Osteocyte (in vitro differentiated cells): ENCODE measurements at regions not wholly inside any gene's neighbourhood (a gene's known extent, or its start where the extent isn't known, plus 50 kb on each side); places are given as distances from the start of the nearest gene placed in this dataset.
"Not testable (repeated sequence)": the region's sequence is repeated elsewhere in the genome, so short reads cannot be mapped to it uniquely, and the experiment has no call there.

Experiments
- DNase-seq: peaks from one replicate; pipeline ENCODE4 v3.0.0; 2021; ENCODE audit warnings: mixed read lengths; ENCODE audit not compliant: unreplicated experiment; ENCODE audit errors: extremely low spot score
- H3K27ac Mint-ChIP-seq: one replicate; pipeline ENCODE4 v1.8.0; 2021; ENCODE audit warnings: mild to moderate bottlenecking, mixed read lengths; ENCODE audit not compliant: unreplicated experiment
- H3K27me3 Mint-ChIP-seq: one replicate; pipeline ENCODE4 v1.8.0; 2021; ENCODE audit warnings: mixed read lengths; ENCODE audit not compliant: unreplicated experiment
- H3K36me3 Mint-ChIP-seq: one replicate; pipeline ENCODE4 v1.8.0; 2021; ENCODE audit warnings: mixed read lengths; ENCODE audit not compliant: unreplicated experiment
- H3K4me1 Mint-ChIP-seq: one replicate; pipeline ENCODE4 v1.8.0; 2021; ENCODE audit warnings: mixed read lengths; ENCODE audit not compliant: unreplicated experiment
- H3K4me3 Mint-ChIP-seq: one replicate; pipeline ENCODE4 v1.8.0; 2021; ENCODE audit warnings: mild to moderate bottlenecking, moderate library complexity, mixed read lengths; ENCODE audit not compliant: unreplicated experiment
- H3K9me3 Mint-ChIP-seq: one replicate; pipeline ENCODE4 v1.8.0; 2021; ENCODE audit warnings: mixed read lengths; ENCODE audit not compliant: unreplicated experiment
- TF ChIP-seq, protein P1 (sequence below): fragments of 200-600 bp; sonication (generic); IDR thresholded peaks from 2 replicates; pipeline ENCODE4 v1.5.0; 2021; ENCODE audit warnings: antibody characterized with exemption, mild to moderate bottlenecking, moderate library complexity

DNA sequence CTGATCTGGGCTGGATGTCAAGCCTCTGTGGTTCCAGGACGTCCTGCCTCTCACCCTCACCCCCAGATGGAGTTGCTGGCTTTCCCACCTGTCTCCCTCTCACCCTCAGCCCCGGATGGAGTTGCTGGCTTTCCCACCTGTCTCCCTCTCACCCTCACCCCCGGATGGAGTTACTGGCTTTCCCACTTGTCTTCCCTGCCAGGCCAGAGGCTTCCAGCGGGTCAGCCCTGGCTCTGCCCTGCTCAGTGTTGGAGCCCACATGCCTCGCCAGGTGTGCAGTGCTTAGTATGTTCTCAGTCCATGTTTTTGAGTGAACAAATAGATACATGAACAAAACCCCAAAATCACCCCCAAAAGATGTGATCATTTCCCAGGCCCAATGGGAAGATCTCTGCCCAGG lies 127.6 kb downstream of the LRRC37A3 start:
- H3K27ac Mint-ChIP-seq, H3K27me3 Mint-ChIP-seq, H3K4me1 Mint-ChIP-seq, H3K9me3 Mint-ChIP-seq, DNase-seq, H3K4me3 Mint-ChIP-seq: not testable (repeated sequence)
- H3K36me3 Mint-ChIP-seq = peaks cover 10% of the 10 kb centered on the region

GRCh38 chr17:64791226-64791625 lies 128.1 kb downstream of the LRRC37A3 start:
- not testable (repeated sequence) for H3K4me1 Mint-ChIP-seq, DNase-seq, H3K4me3 Mint-ChIP-seq, H3K27ac Mint-ChIP-seq, H3K9me3 Mint-ChIP-seq, H3K27me3 Mint-ChIP-seq
- peaks cover 11% of the 10 kb centered on the region for H3K36me3 Mint-ChIP-seq

DNA sequence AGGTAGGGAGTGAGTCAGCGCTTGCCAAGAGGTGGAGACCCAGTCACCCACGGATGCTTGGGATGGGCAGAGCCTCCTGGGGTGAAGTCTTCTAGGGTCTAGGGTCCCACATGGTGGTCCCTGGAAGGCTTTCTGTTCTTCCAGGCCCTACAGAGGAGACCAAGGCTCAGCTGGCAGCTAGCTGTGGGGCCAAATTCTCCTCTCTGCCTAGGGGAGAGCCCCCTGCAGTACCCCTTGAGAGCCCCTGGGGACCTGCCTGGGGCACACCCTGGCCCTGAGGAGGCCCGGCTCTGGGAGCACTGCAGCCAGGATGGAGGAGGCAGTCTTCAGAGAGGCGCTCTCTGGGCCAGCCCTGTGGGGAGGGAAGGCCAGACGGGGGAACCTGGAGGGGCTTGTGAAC lies 128.6 kb upstream of the SMURF2 start:
- H3K9me3 Mint-ChIP-seq, H3K4me1 Mint-ChIP-seq, DNase-seq, H3K27me3 Mint-ChIP-seq, H3K4me3 Mint-ChIP-seq, H3K27ac Mint-ChIP-seq: not testable (repeated sequence)
- peaks cover 11% of the 10 kb centered on the region for H3K36me3 Mint-ChIP-seq

GRCh38 chr17:64790193-64790592 lies 128.1 kb upstream of the SMURF2 start:
- not testable (repeated sequence) for H3K9me3 Mint-ChIP-seq, H3K27me3 Mint-ChIP-seq, H3K4me1 Mint-ChIP-seq, H3K4me3 Mint-ChIP-seq, H3K27ac Mint-ChIP-seq, DNase-seq
- H3K36me3 Mint-ChIP-seq = peaks cover 11% of the 10 kb centered on the region

GRCh38 chr17:64789061-64789445 lies 126.9 kb upstream of the SMURF2 start:
- DNase-seq, H3K27ac Mint-ChIP-seq, H3K36me3 Mint-ChIP-seq, H3K4me3 Mint-ChIP-seq, H3K9me3 Mint-ChIP-seq, H3K27me3 Mint-ChIP-seq, H3K4me1 Mint-ChIP-seq: not testable (repeated sequence)

DNA sequence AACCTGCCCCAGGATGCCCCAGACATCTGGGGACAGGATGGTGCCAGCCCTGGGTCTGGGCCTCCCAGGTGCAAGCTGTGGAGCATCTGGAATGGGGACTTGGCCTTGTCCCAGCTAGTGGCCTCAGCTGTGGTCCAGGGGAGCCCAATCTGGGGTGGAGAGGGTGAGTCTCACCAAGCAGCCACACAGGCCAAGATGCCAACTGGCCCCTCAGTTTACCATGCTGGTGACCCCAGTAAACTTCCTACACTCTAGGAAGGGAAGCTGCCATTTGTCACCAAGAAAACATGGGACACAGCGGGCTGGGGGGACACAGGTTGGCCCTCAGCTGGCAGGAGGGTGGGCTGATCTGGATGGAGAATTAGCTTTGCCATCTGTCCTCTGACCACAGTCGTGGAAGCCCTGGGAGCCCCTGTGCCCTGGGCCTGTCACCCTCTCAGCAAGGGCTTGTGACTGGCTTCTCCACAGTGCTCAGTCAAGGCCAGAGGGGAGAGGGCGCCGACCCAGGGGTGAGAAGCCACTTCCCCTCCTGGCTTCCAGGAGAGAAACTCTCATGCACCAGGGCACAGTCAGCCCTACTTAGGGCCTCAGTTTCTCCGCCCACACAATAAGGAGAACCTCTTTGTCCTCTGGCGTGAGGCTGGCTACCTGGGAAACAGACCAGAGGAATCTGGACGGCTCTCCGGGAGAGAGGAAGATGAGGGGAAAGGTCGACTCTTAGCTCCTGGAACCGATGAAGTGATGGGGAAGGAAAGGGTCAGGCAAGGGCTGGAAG lies 126.4 kb upstream of the SMURF2 start:
- peaks cover 10% of the 10 kb centered on the region for H3K36me3 Mint-ChIP-seq

DNA sequence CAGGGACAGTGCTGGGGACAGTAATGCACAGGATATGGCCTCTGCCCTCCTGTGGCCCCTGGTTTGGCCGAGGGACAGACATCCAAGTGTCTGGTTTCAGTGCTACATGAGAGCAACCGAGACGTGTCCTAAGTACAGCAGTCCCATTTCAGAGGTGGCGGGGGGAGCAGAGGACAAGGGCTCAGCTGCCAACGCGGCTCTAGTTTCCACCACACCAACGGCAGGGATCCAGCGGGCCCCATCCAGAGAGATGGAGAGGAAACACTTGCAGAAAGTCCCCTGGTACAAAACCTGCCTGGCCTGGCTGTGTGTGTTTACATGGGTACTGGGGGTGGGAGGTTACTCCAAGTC lies 125.8 kb upstream of the SMURF2 start:
- no peak for DNase-seq
- Mint-ChIP-seq H3K4me1 (no peaks in the 10 kb centered on the region), H3K9me3 (no peaks in the 10 kb centered on the region), H3K36me3 (peaks cover 14% of the 10 kb centered on the region), H3K27ac (no peak overlapping the region), H3K4me3 (no peak overlapping the region), H3K27me3 (no peaks in the 10 kb centered on the region)
- TF ChIP-seq, protein P1, sequence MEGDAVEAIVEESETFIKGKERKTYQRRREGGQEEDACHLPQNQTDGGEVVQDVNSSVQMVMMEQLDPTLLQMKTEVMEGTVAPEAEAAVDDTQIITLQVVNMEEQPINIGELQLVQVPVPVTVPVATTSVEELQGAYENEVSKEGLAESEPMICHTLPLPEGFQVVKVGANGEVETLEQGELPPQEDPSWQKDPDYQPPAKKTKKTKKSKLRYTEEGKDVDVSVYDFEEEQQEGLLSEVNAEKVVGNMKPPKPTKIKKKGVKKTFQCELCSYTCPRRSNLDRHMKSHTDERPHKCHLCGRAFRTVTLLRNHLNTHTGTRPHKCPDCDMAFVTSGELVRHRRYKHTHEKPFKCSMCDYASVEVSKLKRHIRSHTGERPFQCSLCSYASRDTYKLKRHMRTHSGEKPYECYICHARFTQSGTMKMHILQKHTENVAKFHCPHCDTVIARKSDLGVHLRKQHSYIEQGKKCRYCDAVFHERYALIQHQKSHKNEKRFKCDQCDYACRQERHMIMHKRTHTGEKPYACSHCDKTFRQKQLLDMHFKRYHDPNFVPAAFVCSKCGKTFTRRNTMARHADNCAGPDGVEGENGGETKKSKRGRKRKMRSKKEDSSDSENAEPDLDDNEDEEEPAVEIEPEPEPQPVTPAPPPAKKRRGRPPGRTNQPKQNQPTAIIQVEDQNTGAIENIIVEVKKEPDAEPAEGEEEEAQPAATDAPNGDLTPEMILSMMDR = no peak

More for the DNA sequence above, 126.4 kb upstream of the SMURF2 start:
- Mint-ChIP-seq H3K4me1 (no peaks in the 10 kb centered on the region), H3K9me3 (no peaks in the 10 kb centered on the region), H3K27me3 (no peaks in the 10 kb centered on the region), H3K4me3 (no peak overlapping the region), H3K27ac (no peak overlapping the region)
- no peak for DNase-seq
- TF ChIP-seq, protein P1 = no peak
